GM12875 (cell line): ENCODE measurements at regions not wholly inside any gene's neighbourhood (a gene's known extent, or its start where the extent isn't known, plus 50 kb on each side); places are given as distances from the start of the nearest gene placed in this dataset.
"Not testable (repeated sequence)": the region's sequence is repeated elsewhere in the genome, so short reads cannot be mapped to it uniquely, and the experiment has no call there.

Experiments
- H3K4me3 ChIP-seq: one replicate; pipeline ENCODE4 v1.5.1; 2011; ENCODE audit warnings: low read depth, low read length, control low read depth
- CTCF ChIP-seq: IDR thresholded peaks from 2 replicates; pipeline ENCODE4 v1.5.1; 2011; ENCODE audit warnings: low read depth, mild to moderate bottlenecking, control low read depth, inconsistent platforms, low read length, moderate library complexity, borderline replicate concordance; ENCODE audit not compliant: insufficient read depth

- no peak for TF ChIP-seq CTCF
- H3K4me3 ChIP-seq, result no peak overlapping the region
Observed at GRCh38 chr14:105616802-105617192, 90.4 kb downstream of the TMEM121 start.

GRCh38 chr14:105617201-105617777 is 90.9 kb downstream of the TMEM121 start:
- no peak for TF ChIP-seq CTCF
- H3K4me3 ChIP-seq, result no peak overlapping the region

- H3K4me3 ChIP-seq, result not testable (repeated sequence)
Observed at GRCh38 chr14:105617805-105618204, 91.4 kb downstream of the TMEM121 start.

GRCh38 chr14:105619324-105619723 is 92.9 kb downstream of the TMEM121 start:
- not testable (repeated sequence) for H3K4me3 ChIP-seq

- H3K4me3 ChIP-seq, result not testable (repeated sequence)
Observed at GRCh38 chr14:105620178-105620864, 93.9 kb downstream of the TMEM121 start.

GRCh38 chr14:105620865-105621471 is 94.6 kb downstream of the TMEM121 start:
- not testable (repeated sequence) for H3K4me3 ChIP-seq

- not testable (repeated sequence) for H3K4me3 ChIP-seq
Observed at GRCh38 chr14:105621479-105622328, 95.3 kb downstream of the TMEM121 start.

GRCh38 chr14:105622329-105622955 is 96.1 kb downstream of the TMEM121 start:
- no peak overlapping the region for H3K4me3 ChIP-seq
- TF ChIP-seq CTCF, result no peak

- H3K4me3 ChIP-seq, result not testable (repeated sequence)
Observed at GRCh38 chr14:105623178-105623577, 96.8 kb downstream of the TMEM121 start.

GRCh38 chr14:105624346-105624745 is 98.0 kb downstream of the TMEM121 start:
- not testable (repeated sequence) for H3K4me3 ChIP-seq

- not testable (repeated sequence) for H3K4me3 ChIP-seq
Observed at GRCh38 chr14:105624749-105625434, 98.5 kb downstream of the TMEM121 start.

GRCh38 chr14:105625448-105625847 is 99.1 kb downstream of the TMEM121 start:
- not testable (repeated sequence) for H3K4me3 ChIP-seq

GRCh38 chr14:105626111-105626510 is 99.7 kb downstream of the TMEM121 start:
- not testable (repeated sequence) for H3K4me3 ChIP-seq

- H3K4me3 ChIP-seq, result not testable (repeated sequence)
Observed at GRCh38 chr14:105626651-105627050, 100.3 kb downstream of the TMEM121 start.

GRCh38 chr14:105627287-105627686 is 100.9 kb downstream of the TMEM121 start:
- H3K4me3 ChIP-seq, result not testable (repeated sequence)
